HFFc6 (cell line): ENCODE measurements at regions not wholly inside any gene's neighbourhood (a gene's known extent, or its start where the extent isn't known, plus 50 kb on each side); places are given as distances from the start of the nearest gene placed in this dataset.

ENCODE experiments used
- DNase-seq: peaks from one replicate; pipeline ENCODE4 v3.0.0-alpha.2; 2018
- H3K27ac Mint-ChIP-seq: 2 replicates; pipeline ENCODE4 v1.8.0; 2020; ENCODE audit warnings: mild to moderate bottlenecking, mixed read lengths
- H3K27me3 Mint-ChIP-seq: 2 replicates; pipeline ENCODE4 v1.8.0; 2021; ENCODE audit warnings: mild to moderate bottlenecking, moderate library complexity, mixed read lengths; ENCODE audit not compliant: insufficient read depth
- H3K36me3 Mint-ChIP-seq: 2 replicates; pipeline ENCODE4 v1.8.0; 2021; ENCODE audit warnings: low read depth, mixed read lengths
- H3K4me1 Mint-ChIP-seq: 2 replicates; pipeline ENCODE4 v1.8.0; 2020; ENCODE audit warnings: low read depth, mixed read lengths
- H3K4me3 Mint-ChIP-seq: 2 replicates; pipeline ENCODE4 v1.8.0; 2020; ENCODE audit warnings: mild to moderate bottlenecking, moderate library complexity, mixed read lengths
- H3K9me3 Mint-ChIP-seq: 2 replicates; pipeline ENCODE4 v1.8.0; 2020; ENCODE audit warnings: mild to moderate bottlenecking, mixed read lengths
- CTCF ChIP-seq: fragments of 200-600 bp; sonication (generic); IDR thresholded peaks from 2 replicates; pipeline ENCODE4 v1.5.0; 2021; ENCODE audit warnings: antibody characterized with exemption, mild to moderate bottlenecking

- H3K36me3 Mint-ChIP-seq: no peaks in the 10 kb centered on the region
- no peak overlapping the region for H3K27ac Mint-ChIP-seq
- peaks cover 49% of the 10 kb centered on the region for H3K9me3 Mint-ChIP-seq
- no peak for DNase-seq
- H3K27me3 Mint-ChIP-seq: peaks cover 12% of the 10 kb centered on the region
- no peak for TF ChIP-seq CTCF
- H3K4me3 Mint-ChIP-seq: no peak overlapping the region
- H3K4me1 Mint-ChIP-seq: no peaks in the 10 kb centered on the region
Measured at GRCh38 chr17:79537686-79538085, 73.2 kb downstream of the RBFOX3 start.

- Mint-ChIP-seq H3K4me3 (no peak overlapping the region), H3K27ac (no peak overlapping the region), H3K27me3 (peaks cover 8% of the 10 kb centered on the region)
Measured at GRCh38 chr17:79537061-79537460, 73.8 kb downstream of the RBFOX3 start.

GRCh38 chr17:79536212-79536840, 74.5 kb downstream of the RBFOX3 start:
- Mint-ChIP-seq H3K9me3 (peaks cover 44% of the 10 kb centered on the region), H3K4me1 (no peaks in the 10 kb centered on the region), H3K27ac (no peak overlapping the region), H3K27me3 (peaks cover 4% of the 10 kb centered on the region), H3K4me3 (no peak overlapping the region), H3K36me3 (no peaks in the 10 kb centered on the region)
- no peak for TF ChIP-seq CTCF
- DNase-seq: no peak

More at GRCh38 chr17:79537061-79537460, 73.8 kb downstream of the RBFOX3 start:
- Mint-ChIP-seq H3K4me1 (no peaks in the 10 kb centered on the region), H3K36me3 (no peaks in the 10 kb centered on the region), H3K9me3 (peaks cover 49% of the 10 kb centered on the region)
- DNase-seq: no peak
- no peak for TF ChIP-seq CTCF

GRCh38 chr17:79535728-79536025, 75.2 kb downstream of the RBFOX3 start:
- Mint-ChIP-seq H3K27ac (no peak overlapping the region), H3K9me3 (peaks cover 44% of the 10 kb centered on the region), H3K4me3 (no peak overlapping the region), H3K4me1 (no peaks in the 10 kb centered on the region), H3K27me3 (peaks cover 4% of the 10 kb centered on the region), H3K36me3 (no peaks in the 10 kb centered on the region)
- DNase-seq: no peak
- TF ChIP-seq CTCF: no peak

- no peak for TF ChIP-seq CTCF
- no peak for DNase-seq
- H3K4me3 Mint-ChIP-seq: no peak overlapping the region
- H3K9me3 Mint-ChIP-seq: peaks cover 46% of the 10 kb centered on the region
- H3K4me1 Mint-ChIP-seq: no peaks in the 10 kb centered on the region
- H3K36me3 Mint-ChIP-seq: no peaks in the 10 kb centered on the region
- H3K27ac Mint-ChIP-seq: no peak overlapping the region
- peaks cover 4% of the 10 kb centered on the region for H3K27me3 Mint-ChIP-seq
Measured at GRCh38 chr17:79534851-79535727, 75.8 kb downstream of the RBFOX3 start.
